ENCODE measurements at regions not wholly inside any gene's neighbourhood (a gene's known extent, or its start where the extent isn't known, plus 50 kb on each side); places are given as distances from the start of the nearest gene placed in this dataset.

- Histone ChIP-seq H3K27me3 (no peaks in the 10 kb centered on the region), H3K9me3 (no peaks in the 10 kb centered on the region), H3K4me3 (ENCODE audit: low read depth, low read length) (no peak overlapping the region), H3K4me1 (no peaks in the 10 kb centered on the region), H3K36me3 (no peaks in the 10 kb centered on the region)
- DNase-seq: no peak
- no peak for TF ChIP-seq CTCF (IDR thresholded peaks at IDR 0.05; ENCODE audit: low read depth, low read length)
Observed at GRCh38 chr10:83666762-83667161, 472.5 kb upstream of the GHITM start.

- H3K4me3 ChIP-seq (ENCODE audit: low read depth, low read length): no peak overlapping the region
- DNase-seq: no peak
Observed at GRCh38 chr10:83667594-83667993, 471.7 kb upstream of the GHITM start.

GRCh38 chr10:83673316-83673715, 466.0 kb upstream of the GHITM start:
- no peaks in the 10 kb centered on the region for H3K27me3 ChIP-seq
- TF ChIP-seq CTCF (IDR thresholded peaks at IDR 0.05; ENCODE audit: low read depth, low read length): no peak
- H3K4me1 ChIP-seq: peaks cover 7% of the 10 kb centered on the region
- H3K4me3 ChIP-seq (ENCODE audit: low read depth, low read length): no peak overlapping the region
- no peaks in the 10 kb centered on the region for H3K36me3 ChIP-seq
- H3K9me3 ChIP-seq: no peaks in the 10 kb centered on the region
- no peak for DNase-seq

More at GRCh38 chr10:83667594-83667993, 471.7 kb upstream of the GHITM start:
- Histone ChIP-seq H3K27me3 (no peaks in the 10 kb centered on the region), H3K36me3 (no peaks in the 10 kb centered on the region), H3K4me1 (no peaks in the 10 kb centered on the region), H3K9me3 (no peaks in the 10 kb centered on the region)
- TF ChIP-seq CTCF (IDR thresholded peaks at IDR 0.05; ENCODE audit: low read depth, low read length): no peak

GRCh38 chr10:83677795-83678194, 461.5 kb upstream of the GHITM start:
- peak; percentile 54 for DNase-seq
- Histone ChIP-seq H3K36me3 (no peaks in the 10 kb centered on the region), H3K4me1 (peaks cover 12% of the 10 kb centered on the region), H3K27me3 (no peaks in the 10 kb centered on the region), H3K4me3 (ENCODE audit: low read depth, low read length) (no peak overlapping the region), H3K9me3 (no peaks in the 10 kb centered on the region)
- TF ChIP-seq CTCF (IDR thresholded peaks at IDR 0.05; ENCODE audit: low read depth, low read length): peak; percentile 35; the same call in 1 of the 2 replicates

GRCh38 chr10:83678850-83679249, 460.5 kb upstream of the GHITM start:
- H3K36me3 ChIP-seq: no peaks in the 10 kb centered on the region
- no peak overlapping the region for H3K4me3 ChIP-seq (ENCODE audit: low read depth, low read length)
- no peak for TF ChIP-seq CTCF (IDR thresholded peaks at IDR 0.05; ENCODE audit: low read depth, low read length)
- DNase-seq: no peak
- H3K27me3 ChIP-seq: no peaks in the 10 kb centered on the region
- H3K4me1 ChIP-seq: peaks cover 12% of the 10 kb centered on the region
- H3K9me3 ChIP-seq: no peaks in the 10 kb centered on the region

GRCh38 chr10:83680470-83680891, 458.8 kb upstream of the GHITM start:
- H3K9me3 ChIP-seq: no peaks in the 10 kb centered on the region
- peaks cover 12% of the 10 kb centered on the region for H3K4me1 ChIP-seq
- TF ChIP-seq CTCF (IDR thresholded peaks at IDR 0.05; ENCODE audit: low read depth, low read length): no peak
- no peak overlapping the region for H3K4me3 ChIP-seq (ENCODE audit: low read depth, low read length)
- DNase-seq: no peak
- no peaks in the 10 kb centered on the region for H3K27me3 ChIP-seq
- no peaks in the 10 kb centered on the region for H3K36me3 ChIP-seq

Data from BE2C (cell line).